22Rv1 (cell line): ENCODE measurements at regions not wholly inside any gene's neighbourhood (a gene's known extent, or its start where the extent isn't known, plus 50 kb on each side); places are given as distances from the start of the nearest gene placed in this dataset.

Experiments
- H3K27ac ChIP-seq: fragments of 450-650 bp; 2 replicates; pipeline ENCODE4 v1.5.1; 2017
- ZFX ChIP-seq: fragments of 450-650 bp; IDR thresholded peaks from 2 replicates; pipeline ENCODE4 v1.6.1; 2017; ENCODE audit warnings: antibody characterized with exemption, borderline replicate concordance
- TF ChIP-seq, protein P1 (sequence below): fragments of 450-650 bp; IDR thresholded peaks from 2 replicates; pipeline ENCODE4 v1.5.1; 2017; ENCODE audit warnings: mild to moderate bottlenecking

DNA sequence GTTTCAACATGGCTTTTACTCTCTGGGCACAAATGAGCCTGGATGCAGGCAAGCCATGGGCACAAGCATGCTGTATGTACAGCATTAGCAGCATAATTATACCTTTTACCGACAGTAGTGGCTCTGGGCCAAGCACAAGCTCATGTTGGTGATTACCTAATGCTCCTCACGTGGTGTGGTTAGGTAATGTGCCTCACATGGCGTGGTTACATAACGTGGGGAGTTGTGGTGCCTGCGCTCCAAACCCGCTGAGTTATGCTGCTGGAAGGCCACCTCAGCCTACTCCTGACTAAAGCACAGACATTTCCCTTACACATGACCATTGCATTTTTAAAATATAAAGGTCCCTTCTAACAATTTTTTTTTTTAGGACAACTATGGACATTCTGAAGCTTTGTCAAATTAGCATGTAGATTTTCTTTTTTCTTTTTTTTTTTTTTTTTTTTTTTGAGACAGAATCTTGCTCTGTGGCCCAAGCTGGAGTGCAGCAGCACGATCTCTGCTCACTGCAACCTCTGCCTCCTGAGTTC lies 794.0 kb downstream of the EFNA5 start:
- TF ChIP-seq, protein P1, sequence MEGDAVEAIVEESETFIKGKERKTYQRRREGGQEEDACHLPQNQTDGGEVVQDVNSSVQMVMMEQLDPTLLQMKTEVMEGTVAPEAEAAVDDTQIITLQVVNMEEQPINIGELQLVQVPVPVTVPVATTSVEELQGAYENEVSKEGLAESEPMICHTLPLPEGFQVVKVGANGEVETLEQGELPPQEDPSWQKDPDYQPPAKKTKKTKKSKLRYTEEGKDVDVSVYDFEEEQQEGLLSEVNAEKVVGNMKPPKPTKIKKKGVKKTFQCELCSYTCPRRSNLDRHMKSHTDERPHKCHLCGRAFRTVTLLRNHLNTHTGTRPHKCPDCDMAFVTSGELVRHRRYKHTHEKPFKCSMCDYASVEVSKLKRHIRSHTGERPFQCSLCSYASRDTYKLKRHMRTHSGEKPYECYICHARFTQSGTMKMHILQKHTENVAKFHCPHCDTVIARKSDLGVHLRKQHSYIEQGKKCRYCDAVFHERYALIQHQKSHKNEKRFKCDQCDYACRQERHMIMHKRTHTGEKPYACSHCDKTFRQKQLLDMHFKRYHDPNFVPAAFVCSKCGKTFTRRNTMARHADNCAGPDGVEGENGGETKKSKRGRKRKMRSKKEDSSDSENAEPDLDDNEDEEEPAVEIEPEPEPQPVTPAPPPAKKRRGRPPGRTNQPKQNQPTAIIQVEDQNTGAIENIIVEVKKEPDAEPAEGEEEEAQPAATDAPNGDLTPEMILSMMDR = no peak
- no peak for TF ChIP-seq ZFX
- H3K27ac ChIP-seq = no peak overlapping the region

DNA sequence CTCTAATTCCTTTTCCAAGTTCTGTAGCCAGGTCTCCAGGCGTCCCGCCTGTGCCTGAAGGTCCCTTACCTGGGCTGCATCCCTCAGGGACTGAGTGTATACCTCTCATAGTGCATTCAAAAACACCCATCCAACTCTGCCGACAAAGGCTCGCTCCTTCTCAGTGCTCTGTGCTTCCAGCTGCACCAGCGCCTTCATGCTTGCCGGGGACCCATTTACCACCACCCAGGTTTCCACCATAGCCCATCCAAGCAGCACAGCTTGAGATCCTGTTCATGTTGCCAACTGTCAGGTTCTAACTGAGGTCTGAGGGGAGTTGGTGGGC lies 794.5 kb downstream of the EFNA5 start:
- TF ChIP-seq ZFX = no peak
- no peak overlapping the region for H3K27ac ChIP-seq

DNA sequence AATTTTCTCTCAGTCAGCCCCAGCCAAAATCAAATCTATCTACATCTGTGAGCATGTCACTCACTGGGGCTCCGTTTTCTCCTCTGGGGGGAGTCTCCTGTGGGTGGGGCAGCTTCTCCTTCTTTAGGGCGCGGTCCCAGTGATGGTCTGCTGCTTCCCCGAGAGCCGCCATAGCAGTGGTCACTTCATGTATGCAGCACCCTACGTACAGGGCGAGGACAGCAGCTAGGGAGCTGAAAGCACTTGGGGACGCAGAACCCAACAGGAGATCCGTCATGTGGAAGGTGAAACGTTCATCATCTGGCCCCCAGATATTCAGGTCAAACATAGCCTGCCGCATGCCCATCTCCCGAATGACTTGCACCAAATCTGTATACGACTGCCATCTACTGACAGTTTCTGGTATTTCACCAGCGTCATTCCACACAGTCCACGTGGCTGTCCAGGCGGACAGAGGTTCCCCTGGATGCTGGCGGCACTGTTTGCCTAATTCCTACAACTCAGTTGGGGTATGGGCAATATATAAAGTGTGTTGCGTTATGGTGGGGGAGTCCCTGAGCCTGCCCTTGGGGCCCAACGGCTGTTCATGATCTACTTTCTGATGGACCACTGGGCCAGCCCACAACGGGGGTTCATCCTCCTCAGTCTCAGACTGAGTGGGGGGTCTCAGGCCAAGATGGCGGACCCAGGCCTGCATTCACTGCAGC lies 795.0 kb downstream of the EFNA5 start:
- TF ChIP-seq ZFX = no peak
- TF ChIP-seq, protein P1 = peak; percentile 80
- H3K27ac ChIP-seq = no peak overlapping the region

DNA sequence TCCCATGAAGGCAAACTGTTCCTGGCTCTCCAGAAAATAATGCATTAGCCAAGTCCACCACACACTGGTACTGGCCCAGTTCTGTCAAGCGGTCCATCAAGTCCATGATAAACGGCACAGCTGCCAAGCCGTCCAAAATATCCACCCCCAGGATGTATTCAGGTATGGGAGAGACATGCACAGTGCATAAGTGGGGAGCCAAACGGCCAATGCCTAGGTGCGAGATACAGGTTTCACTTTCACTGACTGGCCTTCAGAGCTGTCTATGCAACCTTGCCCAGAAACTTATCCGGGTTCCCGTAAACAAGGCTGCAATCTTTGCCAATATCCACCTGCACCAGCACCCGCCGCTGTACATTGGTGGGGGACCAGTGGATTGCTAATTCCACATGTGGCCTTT lies 795.8 kb downstream of the EFNA5 start:
- TF ChIP-seq, protein P1 = no peak
- no peak for TF ChIP-seq ZFX
- H3K27ac ChIP-seq = no peak overlapping the region

DNA sequence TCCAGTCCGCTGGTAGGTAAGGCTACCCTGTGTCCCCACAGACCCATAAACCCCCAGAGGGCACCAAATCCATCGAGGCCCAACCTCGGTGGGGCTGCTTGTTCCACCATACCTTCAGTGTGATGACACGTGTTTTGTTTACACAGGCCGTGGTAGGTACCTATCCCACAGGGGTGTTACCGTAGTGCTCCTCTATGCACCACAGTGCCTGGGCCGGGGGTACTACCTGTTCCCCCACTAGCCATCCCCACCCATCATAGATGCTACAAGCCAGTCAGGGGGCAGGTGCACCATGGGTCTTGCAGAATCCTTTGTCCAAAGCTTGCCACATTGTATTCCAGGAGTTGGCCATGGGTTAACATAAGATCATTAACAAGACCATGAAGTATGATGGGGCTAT lies 796.2 kb downstream of the EFNA5 start:
- no peak for TF ChIP-seq ZFX
- TF ChIP-seq, protein P1 = no peak
- H3K27ac ChIP-seq = no peak overlapping the region

DNA sequence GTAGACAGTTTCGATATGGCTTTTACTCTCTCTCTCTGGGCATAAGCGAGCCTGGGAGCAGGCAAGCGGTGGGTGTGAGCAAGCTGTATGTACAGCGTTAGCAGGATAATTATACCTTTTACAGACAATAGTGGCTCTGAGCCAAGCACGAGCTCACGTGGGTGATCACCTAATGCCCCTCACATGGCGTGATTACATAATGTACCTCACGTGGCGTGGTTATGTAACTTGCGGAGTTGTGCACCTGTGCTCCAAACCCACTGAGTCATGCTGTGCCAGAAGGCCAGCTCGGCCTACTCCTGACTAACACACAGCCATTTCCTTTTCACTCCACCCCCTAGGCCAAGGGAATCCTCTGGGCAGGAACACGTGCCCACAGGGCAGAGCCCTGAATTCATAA lies 797.2 kb downstream of the EFNA5 start:
- no peak overlapping the region for H3K27ac ChIP-seq
- TF ChIP-seq, protein P1 = no peak
- TF ChIP-seq ZFX = no peak

DNA sequence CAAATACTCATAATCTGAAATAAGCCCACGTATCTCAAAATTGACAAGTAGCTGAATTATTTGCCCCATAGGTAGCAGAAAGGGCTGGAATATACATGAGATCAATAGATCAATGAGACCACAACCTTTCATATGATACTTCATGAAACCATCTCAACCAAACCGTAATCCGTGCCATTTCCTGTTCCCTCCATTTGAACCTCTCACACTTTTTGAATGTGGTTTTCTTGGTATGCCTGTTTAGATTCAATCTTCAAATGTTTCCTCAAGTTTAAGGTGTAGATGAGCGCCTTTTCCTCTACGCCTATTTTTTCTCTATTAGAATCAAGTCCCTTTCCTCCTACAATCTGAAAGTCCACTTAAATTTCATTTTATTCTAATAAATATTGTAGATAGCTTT lies 805.5 kb downstream of the EFNA5 start:
- no peak overlapping the region for H3K27ac ChIP-seq
- TF ChIP-seq ZFX = no peak
- TF ChIP-seq, protein P1 = no peak
